AG09319 (cell line): ENCODE measurements at regions not wholly inside any gene's neighbourhood (a gene's known extent, or its start where the extent isn't known, plus 50 kb on each side); places are given as distances from the start of the nearest gene placed in this dataset.

Experiments used
- DNase-seq: peaks from one replicate; pipeline ENCODE4 v3.0.0-alpha.2; 2010; ENCODE audit warnings: low read depth; ENCODE audit errors: extremely low read depth
- TF ChIP-seq, protein P1 (sequence below): IDR thresholded peaks from 2 replicates; pipeline ENCODE4 v1.5.1; 2011; ENCODE audit warnings: low read depth, mild to moderate bottlenecking, inconsistent platforms, low read length, moderate library complexity

DNA sequence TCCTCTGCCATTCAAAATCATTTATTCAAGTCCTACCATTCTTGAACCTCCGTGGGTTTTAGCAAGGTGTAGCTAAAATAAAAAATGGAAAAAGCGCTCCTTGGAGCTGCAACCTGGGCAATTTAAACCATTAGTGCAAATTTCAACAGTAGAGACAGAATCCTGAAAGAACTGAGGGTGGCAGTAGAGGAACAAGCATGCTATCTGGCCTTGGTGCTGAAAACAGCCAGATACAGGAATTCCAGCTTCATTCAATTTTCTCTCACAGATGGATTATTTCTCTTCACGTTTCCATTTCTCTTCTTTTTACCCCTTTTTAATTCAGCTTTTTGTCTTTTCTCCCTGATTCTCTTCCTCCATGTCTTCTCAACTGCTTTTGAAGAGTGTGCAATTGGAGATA lies 77.7 kb downstream of the OTUD1 start:
- DNase-seq: no peak
- TF ChIP-seq, protein P1, sequence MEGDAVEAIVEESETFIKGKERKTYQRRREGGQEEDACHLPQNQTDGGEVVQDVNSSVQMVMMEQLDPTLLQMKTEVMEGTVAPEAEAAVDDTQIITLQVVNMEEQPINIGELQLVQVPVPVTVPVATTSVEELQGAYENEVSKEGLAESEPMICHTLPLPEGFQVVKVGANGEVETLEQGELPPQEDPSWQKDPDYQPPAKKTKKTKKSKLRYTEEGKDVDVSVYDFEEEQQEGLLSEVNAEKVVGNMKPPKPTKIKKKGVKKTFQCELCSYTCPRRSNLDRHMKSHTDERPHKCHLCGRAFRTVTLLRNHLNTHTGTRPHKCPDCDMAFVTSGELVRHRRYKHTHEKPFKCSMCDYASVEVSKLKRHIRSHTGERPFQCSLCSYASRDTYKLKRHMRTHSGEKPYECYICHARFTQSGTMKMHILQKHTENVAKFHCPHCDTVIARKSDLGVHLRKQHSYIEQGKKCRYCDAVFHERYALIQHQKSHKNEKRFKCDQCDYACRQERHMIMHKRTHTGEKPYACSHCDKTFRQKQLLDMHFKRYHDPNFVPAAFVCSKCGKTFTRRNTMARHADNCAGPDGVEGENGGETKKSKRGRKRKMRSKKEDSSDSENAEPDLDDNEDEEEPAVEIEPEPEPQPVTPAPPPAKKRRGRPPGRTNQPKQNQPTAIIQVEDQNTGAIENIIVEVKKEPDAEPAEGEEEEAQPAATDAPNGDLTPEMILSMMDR: peak; percentile 75

DNA sequence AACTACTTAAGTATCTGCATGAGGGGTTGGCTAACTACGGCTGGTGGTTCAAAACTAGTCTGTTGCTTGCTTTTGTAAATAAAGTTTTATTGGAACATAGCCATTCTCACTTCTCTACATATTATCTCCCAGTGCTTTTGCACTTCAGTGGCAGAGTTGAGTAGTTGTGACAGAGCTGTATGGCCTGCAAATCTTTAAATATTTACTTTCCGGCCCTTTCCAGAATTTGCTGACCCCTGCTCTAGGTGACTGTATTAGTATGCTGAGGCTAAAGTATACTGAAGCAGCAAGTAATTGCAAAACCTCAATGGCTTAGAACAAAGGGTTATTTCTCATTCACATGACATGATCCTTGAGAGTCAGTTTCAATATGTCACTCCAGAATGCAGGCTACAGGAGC lies 78.3 kb downstream of the OTUD1 start:
- TF ChIP-seq, protein P1: no peak
- no peak for DNase-seq

DNA sequence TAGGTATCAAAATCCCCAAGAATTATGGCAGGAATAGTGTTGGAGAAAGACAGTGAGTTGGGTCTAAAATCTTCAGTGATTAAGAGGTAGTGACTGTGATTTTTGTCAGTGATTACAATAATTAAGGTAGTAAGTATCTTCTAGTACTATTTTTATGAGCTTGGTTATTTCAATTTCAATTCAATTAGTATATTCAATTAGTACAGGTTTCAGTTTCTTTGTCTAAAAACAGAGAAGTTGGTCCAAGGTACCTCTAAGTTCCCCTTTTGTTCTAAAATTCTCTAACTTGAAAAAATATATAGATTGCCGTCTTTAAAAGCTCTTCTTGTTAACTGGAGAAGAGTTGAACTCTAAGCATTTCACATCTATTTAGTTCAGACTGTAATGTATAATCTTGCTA lies 82.9 kb downstream of the OTUD1 start:
- TF ChIP-seq, protein P1: no peak
- DNase-seq: no peak

DNA sequence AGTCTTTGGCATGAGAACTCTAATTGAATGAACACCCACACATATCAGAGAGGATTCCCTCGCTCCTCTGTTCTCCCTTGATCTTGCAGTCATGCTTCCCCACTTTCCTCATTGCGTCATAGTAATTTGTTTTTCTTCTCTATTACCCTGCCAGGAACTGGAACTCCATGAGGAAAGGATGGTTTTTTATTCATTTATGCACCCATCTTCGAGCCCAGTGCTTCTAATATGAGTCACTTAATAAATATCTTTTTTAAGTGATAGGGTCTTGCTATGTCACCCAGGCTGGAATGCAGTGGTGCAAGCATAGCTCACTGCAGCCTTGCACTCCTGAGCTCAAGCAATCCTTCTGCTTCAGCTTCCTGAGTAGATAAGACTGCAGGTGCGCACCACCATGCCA lies 83.5 kb downstream of the OTUD1 start:
- DNase-seq: no peak
- TF ChIP-seq, protein P1: no peak

DNA sequence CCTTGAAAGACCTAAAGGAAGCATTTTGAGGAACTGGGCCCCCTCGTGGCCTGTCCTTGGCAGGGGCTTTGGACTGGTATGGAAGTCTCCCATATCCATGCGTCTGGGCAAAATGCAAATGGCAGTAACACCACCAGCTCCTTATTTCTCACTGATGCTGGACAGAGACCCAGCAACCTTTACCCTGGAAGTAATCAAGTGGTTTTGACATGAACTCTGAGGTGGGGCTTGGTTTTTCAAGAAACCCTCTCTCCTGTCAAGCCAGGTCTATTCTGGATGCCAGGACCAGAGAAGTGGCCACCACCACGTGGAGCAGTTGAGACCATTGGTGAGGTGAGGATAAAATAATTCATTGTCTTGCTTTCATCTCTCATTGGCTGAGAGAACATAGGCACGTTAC lies 84.4 kb downstream of the OTUD1 start:
- TF ChIP-seq, protein P1: no peak
- DNase-seq: no peak

DNA sequence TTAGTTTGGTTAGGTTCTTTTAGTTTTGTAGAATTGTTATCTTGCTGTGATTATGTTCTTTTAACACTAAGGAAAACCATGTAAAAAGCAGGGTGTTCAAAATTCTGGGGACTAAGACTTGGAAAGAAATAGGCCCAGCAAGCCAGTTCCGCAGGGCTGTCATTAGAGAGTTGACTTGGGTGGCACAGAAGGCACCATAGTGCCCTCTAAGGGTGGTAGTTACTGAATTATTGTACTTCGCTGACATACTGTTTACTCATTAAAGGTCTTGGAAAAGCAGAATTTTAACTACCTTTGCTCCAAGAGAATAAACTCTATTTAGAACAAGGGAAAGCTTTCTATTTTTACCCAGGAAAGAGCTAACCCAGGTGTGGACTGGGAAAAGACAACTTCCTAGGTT lies 86.5 kb downstream of the OTUD1 start:
- no peak for DNase-seq
- TF ChIP-seq, protein P1: peak; percentile 26

DNA sequence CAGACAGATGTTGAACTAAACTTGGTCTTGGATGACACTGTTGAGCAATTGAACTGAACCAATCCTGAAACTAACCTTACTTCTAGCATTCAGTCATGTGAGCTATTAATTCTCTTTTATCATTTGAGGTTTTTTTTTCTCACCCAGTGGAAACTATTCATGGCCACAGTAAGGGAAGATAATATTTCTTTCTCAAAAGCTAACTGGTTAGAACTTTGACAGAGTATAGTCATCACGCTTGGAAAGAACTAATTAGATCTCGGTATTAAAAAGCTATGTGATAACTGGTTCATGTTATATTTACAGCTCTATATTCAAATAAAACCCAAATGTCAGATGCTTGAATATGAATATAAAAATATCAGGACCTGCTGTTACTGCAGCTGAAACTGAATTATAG lies 89.5 kb downstream of the OTUD1 start:
- TF ChIP-seq, protein P1: no peak

More for the DNA sequence above, 89.5 kb downstream of the OTUD1 start:
- no peak for DNase-seq
